NT2/D1 (cell line): ENCODE measurements at regions not wholly inside any gene's neighbourhood (a gene's known extent, or its start where the extent isn't known, plus 50 kb on each side); places are given as distances from the start of the nearest gene placed in this dataset.

Source experiments
- DNase-seq: peaks from one replicate; pipeline ENCODE4 v3.0.0-alpha.2; 2011; ENCODE audit warnings: low read depth, low spot score
- H3K27me3 ChIP-seq: 2 replicates; pipeline ENCODE4 v1.6.0; 2011; ENCODE audit warnings: mild to moderate bottlenecking; ENCODE audit not compliant: insufficient read length, insufficient read depth
- H3K36me3 ChIP-seq: 2 replicates; pipeline ENCODE4 v1.6.1; 2011; ENCODE audit warnings: mild to moderate bottlenecking, low read length, mixed read lengths; ENCODE audit not compliant: insufficient read depth, insufficient read length
- H3K4me1 ChIP-seq: 2 replicates; pipeline ENCODE4 v1.5.1; 2011; ENCODE audit not compliant: insufficient read depth, insufficient read length
- H3K4me3 ChIP-seq: 2 replicates; pipeline ENCODE4 v1.5.1; 2011; ENCODE audit warnings: low read depth; ENCODE audit not compliant: insufficient read length
- H3K9ac ChIP-seq: 2 replicates; pipeline ENCODE4 v1.6.0; 2011; ENCODE audit warnings: low read depth; ENCODE audit not compliant: insufficient read length
- H3K9me3 ChIP-seq: 2 replicates; pipeline ENCODE4 v1.5.1; 2011; ENCODE audit warnings: mild to moderate bottlenecking, low read length; ENCODE audit not compliant: insufficient read depth
- SUZ12 ChIP-seq: IDR thresholded peaks from 2 replicates; pipeline ENCODE4 v1.6.1; 2011; ENCODE audit not compliant: insufficient read length, insufficient read depth; ENCODE audit errors: extremely low read depth
- YY1 ChIP-seq: IDR thresholded peaks from 2 replicates; pipeline ENCODE4 v1.6.1; 2011; ENCODE audit not compliant: insufficient read length, insufficient read depth
- ZNF274 ChIP-seq: IDR thresholded peaks from 2 replicates; pipeline ENCODE4 v1.6.1; 2011; ENCODE audit warnings: mild to moderate bottlenecking, low read depth, low read length

DNA sequence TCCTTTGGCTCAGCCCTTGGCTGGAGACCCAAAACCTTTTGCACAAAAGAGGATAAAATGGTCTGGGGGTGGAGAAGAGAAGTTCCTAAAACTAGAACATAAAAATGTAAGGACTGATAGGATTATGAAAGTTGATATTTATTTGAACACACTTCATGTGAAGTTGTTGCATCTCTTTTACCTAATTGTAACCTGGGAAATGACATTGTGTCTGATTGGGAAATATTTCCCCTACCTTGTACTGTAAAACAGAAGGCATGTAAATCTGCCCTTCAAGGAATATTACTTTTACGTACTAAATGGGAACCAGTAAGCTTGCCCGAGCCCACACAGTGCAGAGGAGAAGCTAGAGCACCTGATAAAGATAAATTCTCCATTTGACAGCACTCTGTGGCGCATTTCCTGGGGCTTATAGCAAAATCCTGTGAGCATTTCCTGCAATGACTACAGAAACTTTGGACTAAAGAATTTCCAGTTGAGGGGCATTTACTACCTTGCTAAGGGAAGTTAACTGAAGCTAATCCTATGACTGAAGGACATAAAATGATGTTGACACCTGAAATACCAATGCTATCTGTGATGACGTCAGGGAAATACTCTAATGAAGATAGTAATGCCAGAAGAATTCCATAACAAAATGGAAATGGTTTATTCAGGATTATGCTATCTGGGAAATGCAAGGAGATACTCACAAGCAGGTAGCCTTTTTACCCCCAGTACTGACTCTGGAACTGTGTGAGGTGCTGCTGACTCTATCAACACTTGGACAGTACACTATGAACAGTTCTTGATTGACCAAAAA is 78.3 kb upstream of the LIFR start:
- no peak for DNase-seq
- no peak for TF ChIP-seq YY1
- TF ChIP-seq SUZ12: no peak
- no peak for TF ChIP-seq ZNF274
- H3K9ac ChIP-seq: no peak overlapping the region
- H3K4me1 ChIP-seq: no peaks in the 10 kb centered on the region
- no peaks in the 10 kb centered on the region for H3K36me3 ChIP-seq
- H3K27me3 ChIP-seq: no peaks in the 10 kb centered on the region
- no peak overlapping the region for H3K4me3 ChIP-seq
- peaks cover 14% of the 10 kb centered on the region; the same call in 1 of the 2 replicates for H3K9me3 ChIP-seq

- DNase-seq: no peak
- H3K36me3 ChIP-seq: no peaks in the 10 kb centered on the region
- H3K4me1 ChIP-seq: no peaks in the 10 kb centered on the region
- no peaks in the 10 kb centered on the region for H3K27me3 ChIP-seq
- H3K4me3 ChIP-seq: no peak overlapping the region
- no peak overlapping the region for H3K9ac ChIP-seq
- TF ChIP-seq ZNF274 (no peak), SUZ12 (no peak), YY1 (no peak)
- peaks cover 11% of the 10 kb centered on the region; the same call in 1 of the 2 replicates for H3K9me3 ChIP-seq
Observed at GRCh38 chr5:38636626-38637025, 80.2 kb upstream of the LIFR start.

- TF ChIP-seq SUZ12: no peak
- TF ChIP-seq YY1: no peak
- TF ChIP-seq ZNF274: no peak
- Histone ChIP-seq H3K9me3 (no peaks in the 10 kb centered on the region), H3K4me1 (no peaks in the 10 kb centered on the region), H3K27me3 (no peaks in the 10 kb centered on the region), H3K4me3 (no peak overlapping the region), H3K36me3 (no peaks in the 10 kb centered on the region), H3K9ac (no peak overlapping the region)
- no peak for DNase-seq
Observed at GRCh38 chr5:38638656-38639055, 82.2 kb upstream of the LIFR start.

DNA sequence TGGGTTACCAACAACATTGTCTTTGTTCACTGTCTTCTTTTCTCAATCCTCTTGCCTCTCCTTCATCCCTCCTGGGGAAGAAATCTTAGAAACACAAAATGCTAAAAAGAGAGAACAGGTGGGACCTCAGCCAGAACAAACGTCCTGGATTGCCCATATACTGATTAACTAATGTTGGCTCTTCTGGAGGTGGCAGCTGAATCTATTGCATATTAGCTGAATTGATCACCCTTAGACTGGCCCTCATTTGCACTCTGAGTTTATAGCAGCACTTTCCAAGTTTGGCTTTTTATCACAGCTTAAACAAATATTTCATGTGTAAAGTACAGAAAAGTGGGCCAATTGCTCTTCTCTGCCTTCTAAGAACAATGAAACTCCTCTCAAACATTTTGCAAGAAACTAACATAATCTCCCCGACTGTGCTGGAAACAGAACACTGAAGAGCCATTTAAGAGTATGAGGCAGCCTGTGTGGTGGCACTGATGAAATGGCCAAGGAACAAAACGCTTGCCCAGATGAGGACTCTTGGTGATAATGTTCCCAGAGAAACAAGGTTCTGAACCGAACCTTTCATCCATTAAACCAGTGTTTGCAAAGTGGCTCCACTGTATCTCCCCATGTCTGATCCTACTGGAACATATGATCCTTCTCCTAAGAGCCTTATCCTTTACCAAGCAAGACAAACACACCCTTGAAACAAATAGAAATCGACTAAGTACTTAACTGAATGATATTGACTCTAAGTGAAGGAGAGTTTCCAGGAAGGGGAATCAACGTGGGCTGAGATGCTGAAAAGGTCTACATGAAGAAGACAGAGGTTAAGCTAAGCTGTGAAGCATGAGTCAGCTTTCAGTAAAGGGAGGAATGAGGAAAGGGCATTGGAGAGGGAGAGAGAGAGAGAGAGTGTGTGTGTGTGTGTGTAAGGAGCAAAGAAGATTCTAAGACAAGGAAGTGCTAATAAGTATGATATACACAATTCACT is 83.2 kb upstream of the LIFR start:
- no peaks in the 10 kb centered on the region for H3K27me3 ChIP-seq
- TF ChIP-seq ZNF274: no peak
- TF ChIP-seq YY1: no peak
- TF ChIP-seq SUZ12: no peak
- no peaks in the 10 kb centered on the region for H3K4me1 ChIP-seq
- no peaks in the 10 kb centered on the region for H3K9me3 ChIP-seq
- H3K4me3 ChIP-seq: no peak overlapping the region
- no peak for DNase-seq
- H3K9ac ChIP-seq: no peak overlapping the region
- H3K36me3 ChIP-seq: no peaks in the 10 kb centered on the region

GRCh38 chr5:38641003-38641402 is 84.6 kb upstream of the LIFR start:
- no peak for DNase-seq
- Histone ChIP-seq H3K4me1 (no peaks in the 10 kb centered on the region), H3K36me3 (no peaks in the 10 kb centered on the region), H3K27me3 (no peaks in the 10 kb centered on the region), H3K9ac (no peak overlapping the region), H3K4me3 (no peak overlapping the region), H3K9me3 (no peaks in the 10 kb centered on the region)
- TF ChIP-seq YY1 (no peak), SUZ12 (no peak), ZNF274 (no peak)

DNA sequence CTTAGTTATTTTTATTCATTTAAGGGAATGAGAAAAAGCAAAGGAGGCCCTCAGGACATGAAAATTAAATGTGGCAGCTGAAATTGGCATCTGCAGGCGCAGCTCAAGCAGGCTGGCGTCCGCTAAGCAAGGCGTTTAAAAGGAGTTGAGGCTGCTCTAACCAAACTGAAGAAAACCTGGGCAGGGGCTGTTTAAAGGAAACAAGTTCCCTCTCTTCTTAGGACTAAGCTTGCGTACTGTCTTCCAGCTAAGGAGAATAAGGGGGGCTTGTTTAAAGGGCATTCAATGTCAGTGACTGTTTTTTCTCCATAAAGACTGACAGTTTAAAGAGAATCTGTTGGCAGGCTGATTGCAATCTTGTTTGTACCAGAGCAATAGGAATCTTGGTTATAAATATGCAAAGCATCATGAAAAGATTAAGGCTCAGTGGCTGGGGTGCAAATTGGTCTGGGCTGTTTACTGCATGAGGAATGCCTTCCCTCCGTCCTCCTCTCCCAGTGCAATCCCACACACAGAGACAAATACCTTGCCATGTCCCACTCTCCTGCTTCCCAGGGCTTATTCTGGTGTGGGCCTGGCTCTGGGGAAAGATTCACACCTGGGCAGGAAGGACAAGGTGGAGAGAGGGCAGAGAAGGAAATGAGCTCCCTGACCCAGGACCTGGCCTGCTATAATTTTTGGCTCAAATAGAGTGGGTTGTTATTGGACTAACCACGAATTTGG is 85.9 kb upstream of the LIFR start:
- Histone ChIP-seq H3K4me3 (no peak overlapping the region), H3K9me3 (no peaks in the 10 kb centered on the region), H3K27me3 (no peaks in the 10 kb centered on the region), H3K9ac (no peak overlapping the region), H3K36me3 (no peaks in the 10 kb centered on the region), H3K4me1 (no peaks in the 10 kb centered on the region)
- TF ChIP-seq YY1 (no peak), ZNF274 (no peak), SUZ12 (no peak)
- no peak for DNase-seq

- TF ChIP-seq YY1: no peak
- Histone ChIP-seq H3K4me3 (no peak overlapping the region), H3K4me1 (no peaks in the 10 kb centered on the region), H3K9ac (no peak overlapping the region), H3K9me3 (no peaks in the 10 kb centered on the region), H3K27me3 (no peaks in the 10 kb centered on the region), H3K36me3 (no peaks in the 10 kb centered on the region)
- DNase-seq: no peak
Observed at GRCh38 chr5:38643616-38644015, 87.2 kb upstream of the LIFR start.
